VCaP (cell line): ENCODE measurements at regions not wholly inside any gene's neighbourhood (a gene's known extent, or its start where the extent isn't known, plus 50 kb on each side); places are given as distances from the start of the nearest gene placed in this dataset.

ENCODE experiments used
- H3K27ac ChIP-seq: fragments of 450-650 bp; 2 replicates; pipeline ENCODE4 v1.5.1; 2017
- CTCF ChIP-seq: fragments of 450-650 bp; conservative IDR thresholded peaks from 2 replicates; pipeline ENCODE4 v1.5.1; 2017; ENCODE audit warnings: mild to moderate bottlenecking, moderate library complexity

- no peak for TF ChIP-seq CTCF
- no peak overlapping the region for H3K27ac ChIP-seq
Measured at GRCh38 chr2:14861181-14861580, 228.7 kb downstream of the LRATD1 start.

GRCh38 chr2:14866736-14867352 lies 234.3 kb downstream of the LRATD1 start:
- no peak for TF ChIP-seq CTCF

GRCh38 chr2:14867853-14868252 lies 235.3 kb downstream of the LRATD1 start:
- H3K27ac ChIP-seq: peak overlapping the region; percentile 11; the same call in 1 of the 2 replicates
- no peak for TF ChIP-seq CTCF

More at GRCh38 chr2:14866736-14867352, 234.3 kb downstream of the LRATD1 start:
- peak overlapping the region; percentile 11; the same call in 1 of the 2 replicates for H3K27ac ChIP-seq

GRCh38 chr2:14872779-14873325 lies 240.3 kb downstream of the LRATD1 start:
- H3K27ac ChIP-seq: no peak overlapping the region
- TF ChIP-seq CTCF: no peak

GRCh38 chr2:14881651-14882327 lies 249.3 kb downstream of the LRATD1 start:
- H3K27ac ChIP-seq: no peak overlapping the region; the same call in 1 of the 2 replicates
- no peak for TF ChIP-seq CTCF

GRCh38 chr2:14884651-14885050 lies 252.1 kb downstream of the LRATD1 start:
- no peak overlapping the region for H3K27ac ChIP-seq
- no peak for TF ChIP-seq CTCF

- H3K27ac ChIP-seq: no peak overlapping the region
- TF ChIP-seq CTCF: no peak
Measured at GRCh38 chr2:14891546-14891945, 259.0 kb downstream of the LRATD1 start.
